HuH-7.5 (cell line): ENCODE measurements at regions not wholly inside any gene's neighbourhood (a gene's known extent, or its start where the extent isn't known, plus 50 kb on each side); places are given as distances from the start of the nearest gene placed in this dataset.
"Not testable (repeated sequence)": the region's sequence is repeated elsewhere in the genome, so short reads cannot be mapped to it uniquely, and the experiment has no call there.

ENCODE experiments used
- DNase-seq: peaks from one replicate; pipeline ENCODE4 v3.0.0; 2011; ENCODE audit warnings: low spot score

- DNase-seq: no peak
These were observed 125.1 kb upstream of the FAM204A start for GRCh38 chr10:118467200-118467599.

- no peak for DNase-seq
These were observed 123.3 kb upstream of the FAM204A start for GRCh38 chr10:118465300-118465874.

- no peak for DNase-seq
These were observed 121.6 kb upstream of the FAM204A start for GRCh38 chr10:118463740-118464139.

- DNase-seq: no peak
These were observed 120.3 kb upstream of the FAM204A start for GRCh38 chr10:118462401-118462800.

- DNase-seq: peak; percentile 26
These were observed 117.6 kb upstream of the FAM204A start for GRCh38 chr10:118459642-118460193.

- DNase-seq: no peak
These were observed 117.0 kb upstream of the FAM204A start for GRCh38 chr10:118458957-118459641.

- no peak for DNase-seq
These were observed 115.8 kb upstream of the FAM204A start for GRCh38 chr10:118457824-118458428.

- no peak for DNase-seq
These were observed 113.1 kb upstream of the FAM204A start for GRCh38 chr10:118455181-118455695.

GRCh38 chr10:118454211-118454610 is 112.1 kb upstream of the FAM204A start:
- DNase-seq: no peak

GRCh38 chr10:118452098-118452497 is 110.0 kb upstream of the FAM204A start:
- DNase-seq: no peak

- DNase-seq: no peak
These were observed 107.4 kb upstream of the FAM204A start for GRCh38 chr10:118449521-118449920.

- no peak for DNase-seq
These were observed 106.6 kb upstream of the FAM204A start for GRCh38 chr10:118448744-118449143.

- no peak for DNase-seq
These were observed 105.5 kb upstream of the FAM204A start for GRCh38 chr10:118447478-118448270.

- DNase-seq: no peak
These were observed 103.4 kb upstream of the FAM204A start for GRCh38 chr10:118445535-118445934.

- no peak for DNase-seq
These were observed 101.9 kb upstream of the FAM204A start for GRCh38 chr10:118444069-118444468.

GRCh38 chr10:118442032-118442431 is 99.9 kb upstream of the FAM204A start:
- DNase-seq: no peak

- no peak for DNase-seq
These were observed 97.7 kb upstream of the FAM204A start for GRCh38 chr10:118439824-118440223.

- no peak for DNase-seq
These were observed 94.6 kb upstream of the FAM204A start for GRCh38 chr10:118436742-118437141.

- DNase-seq: no peak
These were observed 88.1 kb upstream of the FAM204A start for GRCh38 chr10:118430190-118430589.

GRCh38 chr10:118423800-118424442 is 81.8 kb upstream of the FAM204A start:
- peak; percentile 27 for DNase-seq

GRCh38 chr10:118422241-118422640 is 80.1 kb upstream of the FAM204A start:
- no peak for DNase-seq

- DNase-seq: not testable (repeated sequence)
These were observed 77.9 kb upstream of the FAM204A start for GRCh38 chr10:118420049-118420448.
